ENCODE measurements at regions not wholly inside any gene's neighbourhood (a gene's known extent, or its start where the extent isn't known, plus 50 kb on each side); places are given as distances from the start of the nearest gene placed in this dataset.

GRCh38 chr22:22810018-22810427 lies 77.6 kb upstream of the IGLL5 start:
- H3K27ac ChIP-seq (ENCODE audit: insufficient read length, low read depth, low read length), result no peak overlapping the region
- no peak overlapping the region for H2AK5ac ChIP-seq (ENCODE audit: insufficient read length, low read length)

More at GRCh38 chr22:22810018-22810427, 77.6 kb upstream of the IGLL5 start:
- no peak overlapping the region for H3K18ac ChIP-seq (ENCODE audit: insufficient read length, low read depth, low read length)
- H3K9ac ChIP-seq (ENCODE audit: extremely low read depth, insufficient read length, low read length), result no peak overlapping the region
- no peaks in the 10 kb centered on the region for H3K9me3 Mint-ChIP-seq
- H2BK5ac ChIP-seq (ENCODE audit: insufficient read length, low read length), result no peak overlapping the region
- H3K27me3 Mint-ChIP-seq (ENCODE audit: low read depth), result peaks cover 96% of the 10 kb centered on the region
- no peak overlapping the region for H3K4me2 ChIP-seq (ENCODE audit: insufficient read depth, insufficient read length, low read length)
- no peaks in the 10 kb centered on the region for H3K23me2 ChIP-seq (ENCODE audit: insufficient read length, low read depth, low read length, poor library complexity, severe bottlenecking)
- H4K5ac ChIP-seq (ENCODE audit: insufficient read length, low read depth, low read length), result no peak overlapping the region
- H3K14ac ChIP-seq (ENCODE audit: insufficient read depth, low read length), result no peak overlapping the region
- H3K23ac ChIP-seq (ENCODE audit: insufficient read length, low read depth, low read length), result no peak overlapping the region
- no peaks in the 10 kb centered on the region for H3K4me1 Mint-ChIP-seq
- no peak overlapping the region for H3T11ph ChIP-seq (ENCODE audit: low read length)
- no peaks in the 10 kb centered on the region for H3K79me1 ChIP-seq (ENCODE audit: insufficient read depth, low read depth, low read length, poor library complexity, severe bottlenecking)
- H3K36me3 Mint-ChIP-seq (ENCODE audit: insufficient read depth in 1 of 3, low read depth in 3 of 3), result no peaks in the 10 kb centered on the region; a peak in 1 of 7 replicates
- H4K91ac ChIP-seq (ENCODE audit: insufficient read length, low read depth, low read length), result no peak overlapping the region
- H3K79me2 ChIP-seq (ENCODE audit: insufficient read depth, low read length), result no peaks in the 10 kb centered on the region
- no peak overlapping the region for H3K56ac ChIP-seq (ENCODE audit: insufficient read length, low read depth, low read length)
- no peaks in the 10 kb centered on the region for H3K4me1 ChIP-seq (ENCODE audit: insufficient read depth, low read length)
- no peak overlapping the region for H2BK12ac ChIP-seq (ENCODE audit: insufficient read length, low read depth, low read length)
- H3K9me3 ChIP-seq (ENCODE audit: control insufficient read depth, low read depth, low read length), result no peaks in the 10 kb centered on the region
- no peak overlapping the region for H2AFZ ChIP-seq (ENCODE audit: low read length)
- H3K4ac ChIP-seq (ENCODE audit: low read depth, low read length), result no peak overlapping the region
- WGBS (ENCODE audit: extremely low coverage, insufficient read length, low lambda C conversion rate), result no CpG with 5 or more reads among the region's 5 CpGs
- H3K27ac Mint-ChIP-seq, result no peak overlapping the region
- no peak overlapping the region for H3K4me3 Mint-ChIP-seq
- no peaks in the 10 kb centered on the region for H4K20me1 ChIP-seq (ENCODE audit: control insufficient read depth, insufficient read depth, insufficient read length)
- TF ChIP-seq CTCF (conservative IDR thresholded peaks at IDR 0.05), result peak; percentile 93
- H2BK120ac ChIP-seq (ENCODE audit: low read depth, low read length, poor library complexity, severe bottlenecking), result no peak overlapping the region
- peak; percentile 80 for DNase-seq
- no peak overlapping the region for H2BK15ac ChIP-seq (ENCODE audit: low read depth, low read length)
- H4K8ac ChIP-seq (replicated peaks; ENCODE audit: insufficient read length, low read depth, low read length), result no peak overlapping the region
- H3K27me3 ChIP-seq (ENCODE audit: insufficient read depth, low read length), result peaks cover 3% of the 10 kb centered on the region; the same call in 1 of the 2 replicates
- no peak overlapping the region for H2BK20ac ChIP-seq (ENCODE audit: low read depth, low read length, poor library complexity, severe bottlenecking)
